Hypothalamus (tissue), 51 donors: ENCODE measurements at regions not wholly inside any gene's neighbourhood (a gene's known extent, or its start where the extent isn't known, plus 50 kb on each side); places are given as distances from the start of the nearest gene placed in this dataset.
A peak's percentile ranks its signal among the peaks of the same experiment; 100 is the strongest.

ENCODE experiments used
- DNase-seq, 51 donors: peaks; one replicate each; lab custom pipeline; 2025; lab: John Stamatoyannopoulos, UW

GRCh38 chr18:46400449-46400848 lies 256.6 kb downstream of the LOXHD1 start:
- DNase-seq, result peak in 1 of 51 donors; percentile 50

GRCh38 chr18:46401486-46402070 lies 255.4 kb downstream of the LOXHD1 start:
- DNase-seq, result no peak

- DNase-seq, result no peak
These were observed 254.6 kb downstream of the LOXHD1 start for GRCh38 chr18:46402396-46402795.

- no peak for DNase-seq
These were observed 254.1 kb downstream of the LOXHD1 start for GRCh38 chr18:46402945-46403344.

- no peak for DNase-seq
These were observed 251.0 kb downstream of the LOXHD1 start for GRCh38 chr18:46405832-46406538.

GRCh38 chr18:46406539-46406932 lies 250.5 kb downstream of the LOXHD1 start:
- no peak for DNase-seq

GRCh38 chr18:46407486-46408166 lies 249.4 kb downstream of the LOXHD1 start:
- DNase-seq, result no peak

- DNase-seq, result no peak
These were observed 248.6 kb downstream of the LOXHD1 start for GRCh38 chr18:46408334-46408987.

- no peak for DNase-seq
These were observed 245.7 kb downstream of the LOXHD1 start for GRCh38 chr18:46411191-46411828.

- peak in 30 of 51 donors; percentile 12 to 63 (median 32) for DNase-seq
These were observed 244.9 kb downstream of the LOXHD1 start for GRCh38 chr18:46411867-46412690.

GRCh38 chr18:46412916-46413315 lies 244.1 kb downstream of the LOXHD1 start:
- peak in 21 of 51 donors; percentile 10 to 55 (median 21) for DNase-seq

GRCh38 chr18:46413684-46414083 lies 243.3 kb downstream of the LOXHD1 start:
- no peak for DNase-seq

GRCh38 chr18:46414863-46415262 lies 242.2 kb downstream of the LOXHD1 start:
- no peak for DNase-seq

GRCh38 chr18:46415532-46416252 lies 241.3 kb downstream of the LOXHD1 start:
- DNase-seq, result no peak

GRCh38 chr18:46416706-46417638 lies 240.0 kb downstream of the LOXHD1 start:
- no peak for DNase-seq

- DNase-seq, result peak in 1 of 51 donors; percentile 6
These were observed 238.3 kb downstream of the LOXHD1 start for GRCh38 chr18:46418663-46419260.

- DNase-seq, result no peak
These were observed 237.5 kb downstream of the LOXHD1 start for GRCh38 chr18:46419391-46420141.
